NCI-H774 (cell line): ENCODE measurements at regions not wholly inside any gene's neighbourhood (a gene's known extent, or its start where the extent isn't known, plus 50 kb on each side); places are given as distances from the start of the nearest gene placed in this dataset.

Experiments used
- DNase-seq: peaks from one replicate; lab custom pipeline; 2025; lab: John Stamatoyannopoulos, UW

GRCh38 chr2:186069676-186070075 lies 331.1 kb downstream of the FSIP2 start:
- no peak for DNase-seq

DNA sequence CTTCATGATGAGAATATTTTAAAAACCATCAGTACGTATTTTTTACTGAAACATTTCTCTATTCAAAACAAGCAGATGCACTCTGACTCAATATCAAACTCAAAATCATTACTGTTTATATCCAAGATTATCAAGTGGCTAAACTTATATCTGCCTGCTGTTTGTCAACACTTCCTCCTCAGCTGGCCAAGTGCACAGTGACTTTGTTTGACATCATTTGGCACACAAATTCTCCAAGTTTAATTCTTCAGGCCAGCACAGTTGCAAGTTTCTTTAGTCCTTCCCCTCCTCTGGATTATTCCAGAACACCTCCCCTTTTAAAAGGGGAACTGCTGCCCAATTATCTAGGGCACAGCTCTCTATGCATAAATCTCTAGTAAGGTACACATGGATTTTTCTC lies 346.6 kb downstream of the FSIP2 start:
- DNase-seq = no peak

DNA sequence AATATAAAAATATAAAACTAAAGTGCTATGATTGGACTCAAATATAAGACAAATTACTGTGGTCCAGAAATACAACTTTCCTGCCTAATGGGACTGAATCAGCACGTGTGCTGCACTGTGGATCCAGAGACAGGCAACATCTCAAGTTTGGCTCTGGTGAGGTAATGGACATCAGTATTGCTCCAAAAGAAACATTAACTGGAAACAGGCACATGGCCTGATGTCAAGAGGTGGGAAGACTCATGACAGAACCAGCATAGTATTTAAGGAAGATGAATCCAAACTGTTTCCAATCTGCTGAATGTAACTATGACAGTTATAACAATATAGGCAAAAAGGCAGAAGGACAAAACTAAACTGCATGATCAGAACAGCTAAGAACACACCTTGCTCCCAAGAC lies 354.6 kb downstream of the FSIP2 start:
- DNase-seq = no peak

GRCh38 chr2:186098821-186099220 lies 360.2 kb downstream of the FSIP2 start:
- no peak for DNase-seq

- no peak for DNase-seq
Measured at GRCh38 chr2:186099826-186100225, 361.2 kb downstream of the FSIP2 start.

DNA sequence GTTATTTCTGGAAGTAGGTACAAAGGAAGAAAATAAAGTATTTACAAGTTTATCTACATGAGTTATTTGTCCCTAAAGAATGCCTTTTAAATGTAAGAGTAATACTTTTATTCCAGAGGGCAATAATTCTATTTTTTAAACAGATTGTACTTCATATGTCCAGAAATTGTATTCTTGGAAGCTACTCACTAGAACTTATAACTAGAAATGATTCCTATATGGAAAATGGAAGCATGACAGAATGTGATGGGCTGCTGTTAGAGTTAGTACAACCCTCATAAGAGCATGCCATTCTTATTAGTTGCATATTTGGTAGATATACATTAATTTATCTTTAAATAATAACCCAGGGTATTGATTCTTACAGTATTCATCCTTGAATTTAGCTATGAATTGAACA lies 362.0 kb downstream of the FSIP2 start:
- no peak for DNase-seq

DNA sequence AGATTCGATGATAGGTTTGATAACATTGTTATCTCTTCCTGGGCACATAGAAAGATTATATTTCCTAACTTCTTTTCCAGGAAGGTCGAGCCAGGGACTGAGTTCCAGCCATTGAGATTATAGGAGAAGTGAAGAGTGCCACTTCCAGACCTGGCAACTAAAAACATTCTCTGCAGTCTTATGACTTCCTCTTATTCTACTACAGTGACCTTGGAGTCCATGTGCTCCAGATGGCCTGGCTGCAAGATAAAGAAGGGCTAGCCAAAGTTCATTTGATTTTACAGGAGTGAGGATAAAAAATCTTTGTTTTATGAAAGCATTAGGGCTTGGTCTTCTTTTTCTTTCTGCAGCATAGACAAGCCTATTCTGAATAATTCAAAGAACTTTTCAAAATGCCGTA lies 363.0 kb downstream of the FSIP2 start:
- no peak for DNase-seq

DNA sequence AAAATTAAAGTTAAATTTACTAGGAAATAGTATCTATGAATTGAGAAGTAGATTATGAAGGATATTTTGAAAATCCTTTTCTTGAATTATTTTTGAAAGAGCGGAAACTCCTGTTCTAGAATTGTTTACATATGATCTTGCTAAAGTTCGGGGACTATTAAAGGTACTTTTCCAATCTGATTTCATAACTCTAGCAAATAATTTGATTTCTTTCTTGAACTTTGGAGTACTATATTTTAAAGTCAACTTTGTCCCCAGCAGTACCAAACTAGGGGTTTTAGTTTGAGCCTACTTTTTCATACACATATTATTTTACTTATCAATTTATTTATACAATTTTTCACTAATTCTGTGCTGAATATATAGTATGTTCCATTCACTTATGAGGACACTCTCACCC lies 364.7 kb downstream of the FSIP2 start:
- no peak for DNase-seq

DNA sequence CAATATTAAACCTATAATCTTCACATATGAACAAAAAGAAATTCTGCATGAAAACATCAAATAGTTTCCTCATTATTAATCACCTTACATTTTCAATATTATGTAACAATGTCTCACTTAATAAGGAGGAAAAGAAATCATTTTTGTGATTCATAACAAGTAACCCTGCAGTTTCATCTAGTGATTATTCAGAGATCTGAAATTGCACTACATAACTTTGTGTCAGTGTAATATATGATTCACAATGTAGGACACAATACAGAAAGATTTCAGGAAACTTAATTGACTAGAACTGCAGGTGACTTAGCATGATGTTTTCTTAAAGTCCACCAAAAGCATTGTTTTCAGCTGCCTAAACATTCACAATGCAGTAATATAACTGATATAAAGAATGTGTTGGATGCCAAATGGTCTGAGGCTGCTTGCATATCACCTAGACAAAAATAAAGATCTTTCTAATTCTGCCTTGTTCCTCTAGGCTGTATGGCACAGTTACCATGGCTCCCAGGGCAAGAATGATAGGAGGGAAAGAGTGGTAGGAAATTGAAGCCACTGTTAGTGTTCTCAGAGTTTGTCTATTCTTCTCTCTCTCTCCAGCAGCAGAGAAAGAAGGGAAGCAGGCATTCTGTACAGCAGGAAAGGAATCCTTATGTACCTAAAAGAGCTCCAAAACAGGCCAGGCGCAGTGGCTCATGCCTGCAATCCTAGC lies 366.6 kb downstream of the FSIP2 start:
- no peak for DNase-seq

DNA sequence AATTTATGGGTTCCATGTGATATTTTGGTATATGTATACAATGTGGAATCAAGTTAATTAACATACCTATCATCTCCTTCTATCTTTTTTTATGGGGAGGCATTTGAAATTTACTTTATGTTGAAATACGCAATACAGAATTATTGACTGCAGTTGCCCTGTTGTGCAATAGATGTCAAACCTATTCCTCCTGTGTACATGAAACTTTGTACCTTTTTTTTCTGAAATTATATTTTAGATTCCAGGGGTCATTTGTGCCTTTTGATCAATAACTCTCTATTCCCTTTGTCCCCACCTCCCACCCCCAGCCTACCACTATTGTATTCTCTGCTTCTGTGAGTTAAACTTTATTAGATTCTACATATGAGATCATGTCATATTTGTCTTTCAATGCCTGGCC lies 369.9 kb downstream of the FSIP2 start:
- no peak for DNase-seq

DNA sequence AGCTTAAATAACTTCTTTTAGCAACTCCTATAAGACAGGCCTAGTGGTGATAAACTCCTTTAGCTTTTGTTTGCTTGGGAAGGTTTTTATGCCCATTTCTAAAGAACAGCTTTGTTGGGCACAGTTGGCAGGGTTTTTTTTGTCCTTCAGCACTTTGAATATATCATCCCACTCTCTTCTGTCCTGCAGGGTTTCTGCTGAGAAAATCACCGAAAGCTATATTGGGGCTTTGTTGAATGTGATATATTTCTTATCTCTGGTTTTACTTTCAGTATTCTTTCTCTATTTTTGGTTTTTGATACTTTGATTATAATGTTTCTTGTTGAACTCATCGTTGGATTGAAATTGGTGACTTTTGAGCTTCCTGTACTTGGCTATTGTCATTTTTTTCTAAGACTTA lies 372.8 kb upstream of the ZC3H15 start:
- no peak for DNase-seq

DNA sequence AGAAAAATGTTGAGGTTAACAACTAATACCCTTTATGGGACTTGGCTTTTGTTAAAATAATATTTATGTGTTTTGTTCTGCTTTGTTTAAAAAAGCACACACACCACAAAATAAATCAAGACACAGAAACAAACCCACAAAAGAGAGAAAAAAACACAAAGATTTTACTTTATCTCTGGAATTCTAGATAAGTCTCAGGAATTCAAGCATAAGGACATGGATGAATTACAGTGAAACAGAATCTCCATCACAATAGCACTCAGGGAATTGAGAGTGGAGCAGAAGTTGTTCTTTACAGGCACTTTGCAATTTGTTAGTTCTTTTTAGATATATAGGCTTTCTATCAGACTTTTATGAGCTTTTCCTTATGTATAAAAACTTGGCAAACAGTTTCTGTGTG lies 360.9 kb upstream of the ZC3H15 start:
- no peak for DNase-seq

DNA sequence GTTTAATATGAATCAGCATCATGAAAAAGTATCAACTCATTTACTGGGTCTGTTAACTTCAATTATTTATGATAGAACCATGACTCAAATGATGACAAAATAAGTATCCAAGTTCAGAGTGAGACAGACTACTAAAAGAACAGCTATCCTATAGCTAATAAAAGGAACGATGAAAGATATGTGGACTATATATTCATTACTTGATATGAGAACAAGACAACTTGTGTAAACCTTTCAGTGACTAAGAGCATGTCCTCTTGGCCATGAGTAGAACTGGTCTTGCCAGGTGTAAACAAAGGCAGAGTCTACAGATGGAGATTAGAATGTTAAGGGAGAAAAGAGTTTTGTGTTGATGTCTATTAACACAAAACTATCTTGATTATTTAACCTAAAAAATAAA lies 360.4 kb upstream of the ZC3H15 start:
- DNase-seq = no peak

DNA sequence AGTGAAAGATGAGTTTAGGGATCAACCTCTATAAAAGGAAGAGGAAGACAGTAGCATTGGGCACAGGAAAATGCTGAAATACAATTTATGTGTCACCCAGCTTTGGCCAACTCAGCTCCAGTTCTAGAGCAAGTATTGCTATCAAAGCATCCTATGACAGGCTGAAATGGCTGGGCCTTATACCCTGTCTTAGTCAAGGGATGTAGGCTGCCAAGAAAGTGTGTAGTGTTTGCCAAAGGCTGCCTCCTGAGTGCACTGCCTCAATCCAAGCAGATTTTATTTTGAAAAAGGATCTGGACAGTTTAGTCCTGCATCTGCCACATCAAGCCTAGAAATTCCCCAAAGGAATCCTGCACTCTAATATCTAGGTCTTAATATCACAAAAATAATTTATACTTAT lies 359.9 kb upstream of the ZC3H15 start:
- DNase-seq = no peak

DNA sequence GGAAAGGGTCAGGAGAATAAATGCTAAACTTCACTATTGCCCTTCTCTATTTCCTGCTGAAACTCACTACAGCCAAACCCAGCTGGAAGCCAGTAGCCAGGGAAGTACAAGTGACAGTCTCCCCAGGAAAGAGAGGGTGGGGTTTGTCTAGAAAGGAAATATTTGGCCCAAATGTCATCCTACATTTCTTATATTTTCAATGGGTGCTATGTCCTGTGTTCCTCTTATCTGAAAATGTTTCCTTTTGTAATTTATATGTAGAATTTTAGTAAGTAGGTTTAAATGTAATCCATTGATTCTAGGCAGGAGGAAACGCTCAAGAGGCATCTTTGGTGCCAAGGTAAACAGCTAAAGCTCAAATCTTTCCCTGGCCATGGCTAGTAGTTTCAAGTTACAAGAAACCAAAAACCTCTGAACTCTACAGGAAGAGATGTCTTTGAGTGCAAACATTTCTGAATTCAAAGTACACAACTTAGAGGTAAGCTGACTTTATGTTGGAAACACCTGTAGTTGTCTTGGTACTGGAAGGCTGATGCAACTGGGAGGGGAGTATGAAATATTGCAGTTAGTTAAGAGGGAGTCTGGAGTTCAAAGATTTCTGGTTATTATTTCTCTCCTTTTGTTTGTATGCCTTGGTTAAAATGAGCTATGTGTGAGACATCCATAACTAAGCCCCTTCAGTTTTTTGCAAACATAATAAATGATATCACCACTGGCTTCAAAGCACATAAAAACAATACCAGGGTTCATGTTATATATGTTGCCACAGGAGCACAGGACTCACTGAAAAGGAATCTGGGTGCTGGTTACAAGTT lies 356.1 kb upstream of the ZC3H15 start:
- DNase-seq = peak; percentile 31

- peak; percentile 82 for DNase-seq
Measured at GRCh38 chr2:186130748-186131641, 355.1 kb upstream of the ZC3H15 start.

- no peak for DNase-seq
Measured at GRCh38 chr2:186135686-186136085, 350.4 kb upstream of the ZC3H15 start.

DNA sequence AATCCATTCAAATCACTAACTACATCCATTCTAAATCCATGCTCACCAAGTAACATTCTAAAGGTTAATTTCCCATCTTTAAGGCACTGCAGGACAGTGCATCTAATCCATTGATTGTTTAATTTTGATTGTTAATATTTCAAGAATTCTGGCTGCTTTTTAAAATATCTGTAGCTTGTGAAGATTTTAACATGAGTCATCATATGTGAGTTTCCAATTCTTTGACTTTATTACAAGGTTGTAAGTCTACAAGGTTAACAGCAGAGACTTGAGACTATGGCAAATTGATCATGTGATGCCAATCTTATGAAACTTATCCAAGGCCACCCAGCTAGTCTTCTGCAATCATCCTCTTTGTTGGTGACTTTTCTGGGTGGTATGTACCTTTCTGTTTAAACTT lies 349.2 kb upstream of the ZC3H15 start:
- DNase-seq = no peak

- DNase-seq = no peak
Measured at GRCh38 chr2:186138845-186139244, 347.2 kb upstream of the ZC3H15 start.

- DNase-seq = no peak
Measured at GRCh38 chr2:186159101-186159500, 327.0 kb upstream of the ZC3H15 start.

DNA sequence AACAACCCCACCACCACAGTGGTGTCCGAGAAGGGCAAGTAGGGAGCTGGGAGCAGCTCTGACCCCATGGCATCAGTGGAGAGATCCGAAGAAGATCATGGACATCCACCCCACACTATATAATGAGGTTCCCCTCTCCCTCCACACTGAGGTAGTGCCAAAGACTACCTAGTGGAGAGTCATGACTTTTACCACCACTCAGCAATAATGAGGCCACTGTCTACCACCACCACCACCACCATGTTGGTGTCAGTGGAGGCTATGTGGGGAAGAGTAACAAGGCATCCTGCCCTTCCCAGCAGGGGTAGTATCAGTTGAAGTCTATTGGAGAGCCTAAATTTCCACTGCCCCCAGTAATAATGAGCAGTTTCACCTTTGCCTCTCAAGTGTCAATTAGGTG lies 321.7 kb upstream of the ZC3H15 start:
- no peak for DNase-seq

DNA sequence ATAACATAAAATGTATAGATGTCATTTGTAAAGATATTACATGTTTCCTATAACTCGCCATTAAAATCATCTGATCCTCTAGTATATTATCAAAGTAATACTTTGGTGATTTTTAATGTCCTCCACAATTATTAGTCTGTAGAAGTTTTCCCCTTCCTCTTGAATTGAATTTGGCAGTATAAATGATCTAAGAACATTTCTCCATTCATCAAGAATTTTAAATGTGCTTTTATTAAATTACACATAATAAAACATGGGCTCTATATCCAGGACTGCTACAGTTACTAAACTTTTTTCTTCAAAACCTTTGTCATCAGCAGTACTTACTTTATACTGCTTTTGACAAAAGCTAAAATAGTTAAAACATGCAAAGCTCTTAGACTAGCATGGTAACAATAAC lies 315.4 kb upstream of the ZC3H15 start:
- no peak for DNase-seq

GRCh38 chr2:186181625-186182024 lies 304.4 kb upstream of the ZC3H15 start:
- no peak for DNase-seq
